Kidney glomerular epithelial cell (primary cell): ENCODE measurements at regions not wholly inside any gene's neighbourhood (a gene's known extent, or its start where the extent isn't known, plus 50 kb on each side); places are given as distances from the start of the nearest gene placed in this dataset.
A peak's percentile ranks its signal among the peaks of the same experiment; 100 is the strongest.
"Not testable (repeated sequence)": the region's sequence is repeated elsewhere in the genome, so short reads cannot be mapped to it uniquely, and the experiment has no call there.

Source experiments
- DNase-seq: peaks from one replicate; lab custom pipeline; 2025; lab: John Stamatoyannopoulos, UW

DNA sequence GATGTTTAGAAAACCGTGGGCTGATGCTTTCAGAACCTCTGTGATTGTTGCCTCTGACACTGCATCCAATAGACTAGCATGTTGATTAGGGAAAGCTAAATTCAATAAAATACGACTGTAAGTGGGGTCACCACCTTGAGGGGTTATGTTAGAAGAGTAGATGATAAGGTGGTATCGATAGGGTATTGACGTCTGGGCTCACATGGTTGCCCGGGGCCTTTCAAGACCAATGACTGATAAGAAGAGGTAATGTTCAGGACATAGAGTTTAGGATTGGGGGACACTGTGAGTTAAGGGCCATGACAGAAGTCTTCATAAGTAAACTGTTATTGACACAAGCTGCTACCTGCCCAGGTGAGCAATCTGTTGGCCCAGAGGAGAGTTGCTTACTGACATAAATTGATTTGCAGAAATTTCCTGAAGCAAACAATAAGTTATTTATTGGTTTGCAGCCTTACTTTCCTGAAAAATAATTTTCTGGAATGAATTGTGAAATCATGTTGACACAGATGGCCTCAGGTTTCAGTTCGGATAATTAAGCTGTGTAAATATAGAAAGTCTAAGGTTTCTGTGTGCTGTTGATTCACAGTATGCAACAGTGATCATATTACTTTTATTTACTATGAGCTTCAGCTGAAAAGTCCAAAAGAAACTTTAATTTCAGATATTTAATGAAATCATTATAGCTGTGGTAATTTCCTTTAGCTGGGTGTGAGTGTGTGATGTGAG lies 289.9 kb upstream of the PRSS16 start:
- DNase-seq, result not testable (repeated sequence)

GRCh38 chr6:26961236-26961635 lies 286.3 kb upstream of the PRSS16 start:
- DNase-seq, result not testable (repeated sequence)

DNA sequence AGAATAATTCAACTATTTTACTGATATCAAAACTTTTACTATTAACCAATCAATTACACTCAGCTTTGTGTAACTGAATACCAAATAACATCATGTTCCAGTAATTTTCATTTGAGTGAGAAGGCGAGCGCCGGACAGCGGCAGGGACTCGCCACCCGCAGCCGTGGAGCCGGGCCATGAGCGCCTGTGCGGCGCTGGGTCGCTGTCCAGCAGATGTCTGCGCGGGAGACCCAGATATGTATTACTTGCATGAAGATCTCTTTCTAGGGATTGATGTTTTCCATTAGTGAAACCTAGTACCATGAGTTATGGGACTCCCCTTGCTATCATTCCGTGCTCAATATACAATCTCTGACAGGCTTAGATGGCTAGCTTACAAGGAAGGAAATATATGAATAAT lies 245.1 kb upstream of the PRSS16 start:
- DNase-seq, result no peak

DNA sequence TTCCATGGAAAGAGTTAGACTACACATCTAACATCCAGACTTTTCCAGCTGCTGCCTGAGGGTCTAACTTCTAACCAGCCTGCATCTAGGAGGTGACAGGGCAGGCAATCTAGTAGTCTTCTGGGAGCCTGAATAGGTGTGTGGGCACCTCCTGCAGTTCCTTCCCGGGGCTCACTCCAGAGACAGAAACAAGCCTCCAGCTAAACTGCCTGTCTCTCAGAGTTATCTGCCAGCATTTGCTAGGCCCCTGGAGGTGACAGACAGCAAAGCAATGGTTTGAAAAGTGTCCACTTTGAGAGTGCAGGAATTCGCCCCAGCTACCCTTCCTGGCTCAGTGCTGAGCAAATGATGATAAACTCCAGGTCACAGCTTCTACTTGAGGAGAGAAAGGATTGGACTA lies 240.5 kb upstream of the PRSS16 start:
- DNase-seq, result no peak

DNA sequence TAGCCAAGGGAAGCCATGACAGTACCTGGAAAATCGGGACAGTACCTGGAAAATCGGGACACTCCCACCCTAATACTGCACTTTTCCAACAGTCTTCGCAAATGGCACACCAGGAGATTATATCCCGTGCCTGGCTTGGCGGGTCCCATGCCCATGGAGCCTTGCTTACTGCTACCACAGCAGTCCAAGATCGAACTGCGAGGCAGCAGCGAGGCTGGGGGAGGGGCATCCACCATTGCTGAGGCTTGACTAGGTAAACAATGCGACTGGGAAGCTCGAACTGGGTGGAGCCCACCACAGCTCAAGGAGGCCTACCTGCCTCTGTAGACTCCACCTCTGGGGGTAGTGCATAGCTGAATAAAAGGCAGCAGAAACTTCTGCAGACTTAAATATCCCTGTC lies 238.9 kb upstream of the PRSS16 start:
- DNase-seq, result not testable (repeated sequence)

- DNase-seq, result not testable (repeated sequence)
These were observed 233.4 kb upstream of the PRSS16 start for GRCh38 chr6:27014053-27014452.

- no peak for DNase-seq
These were observed 230.8 kb upstream of the PRSS16 start for GRCh38 chr6:27016689-27017088.

DNA sequence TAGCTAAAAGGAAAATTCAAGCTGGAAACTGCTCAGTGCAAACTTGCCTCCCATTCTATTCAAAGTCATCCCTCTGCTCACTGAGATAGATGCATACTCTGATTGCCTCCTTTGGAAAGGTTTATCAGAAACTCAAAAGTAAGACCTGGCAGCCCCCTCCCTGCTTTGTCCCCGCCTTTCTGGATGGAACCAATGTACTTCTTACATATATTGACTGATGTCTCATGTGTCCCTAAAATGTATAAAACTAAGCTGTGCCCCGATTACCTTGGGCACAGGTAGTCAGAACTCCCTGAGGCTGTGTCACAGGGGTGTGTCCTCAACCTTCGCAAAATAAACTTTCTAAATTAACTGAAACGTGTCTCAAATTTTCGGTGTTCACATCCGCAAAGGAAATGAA lies 229.1 kb upstream of the PRSS16 start:
- DNase-seq, result not testable (repeated sequence)

DNA sequence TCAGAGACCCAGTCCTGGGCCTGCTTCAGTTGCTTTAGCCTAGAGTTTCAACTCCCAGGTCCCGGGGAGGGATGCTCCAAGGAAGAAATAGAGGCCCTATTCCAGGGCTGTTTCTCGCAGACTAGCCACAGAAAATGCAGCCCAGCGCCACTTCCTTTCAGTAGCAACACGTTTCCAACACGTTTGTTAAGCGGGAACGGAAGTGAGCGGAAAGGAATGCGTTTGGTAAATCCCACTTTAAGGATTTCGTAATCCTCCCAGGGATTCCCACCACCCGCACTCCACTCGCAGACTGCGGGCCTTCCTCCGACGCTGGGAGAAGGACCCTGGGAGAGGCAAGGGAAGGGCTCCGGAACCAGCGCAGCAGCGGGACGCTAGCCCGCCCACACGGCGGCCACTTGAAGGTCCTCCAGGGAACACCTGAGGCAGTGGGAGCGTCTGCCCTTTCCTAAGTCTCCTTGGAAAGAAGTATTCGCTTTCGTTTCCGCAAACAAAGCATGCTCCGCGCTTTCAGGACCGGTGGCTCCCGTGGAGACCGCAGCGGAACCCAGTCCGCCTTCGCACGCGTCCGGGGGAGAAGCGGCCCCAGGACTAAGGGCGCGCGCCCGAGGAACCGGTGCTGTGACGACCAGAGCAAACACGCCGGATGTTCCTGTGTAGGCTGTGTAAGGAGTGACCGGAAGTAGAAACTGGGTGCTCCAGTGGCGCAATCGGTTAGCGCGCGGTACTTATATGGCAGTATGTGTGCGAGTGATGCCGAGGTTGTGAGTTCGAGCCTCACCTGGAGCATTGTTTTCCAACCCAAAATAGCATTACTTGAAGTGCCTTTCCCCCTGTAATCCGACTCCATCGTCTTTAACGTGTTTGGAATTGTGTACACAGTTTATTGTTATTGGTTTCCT lies 227.6 kb upstream of the PRSS16 start:
- peak; percentile 79 for DNase-seq

DNA sequence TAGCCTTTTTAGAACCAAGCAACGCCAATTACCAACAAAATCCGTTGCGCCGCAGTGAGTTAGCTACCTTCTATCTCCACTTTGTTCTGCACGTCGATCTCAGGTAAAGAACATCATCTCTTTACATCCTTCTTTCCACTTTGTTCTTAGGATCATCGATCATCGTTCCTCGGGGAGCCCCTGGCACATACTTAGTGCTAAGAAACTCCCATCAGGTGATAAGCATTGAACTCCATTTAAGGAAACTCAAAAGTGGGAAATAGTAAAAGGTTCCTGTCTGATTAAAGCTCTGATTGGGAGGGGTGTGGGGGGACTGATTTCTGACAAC lies 227.0 kb upstream of the PRSS16 start:
- DNase-seq, result no peak

DNA sequence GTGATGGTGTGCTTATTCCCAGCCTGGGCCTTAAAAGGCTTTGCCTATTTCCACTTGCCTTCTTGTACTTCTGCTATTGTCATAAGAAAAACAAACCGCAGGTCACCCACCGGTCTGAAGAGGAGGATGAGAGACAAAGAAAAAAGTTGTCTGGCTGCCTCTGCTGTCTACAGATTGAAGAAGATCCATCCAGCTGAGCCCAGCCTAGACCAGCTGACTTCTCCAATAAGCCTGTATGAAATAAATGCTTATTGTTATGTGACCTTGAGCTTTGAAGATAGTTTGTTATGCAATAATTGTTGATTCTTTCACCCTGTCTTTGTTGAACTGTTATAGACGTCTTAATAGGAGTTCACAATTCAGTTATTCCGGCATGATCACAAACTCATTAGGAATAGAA lies 223.8 kb upstream of the PRSS16 start:
- DNase-seq, result no peak

GRCh38 chr6:27025351-27025750 lies 222.2 kb upstream of the PRSS16 start:
- peak; percentile 41 for DNase-seq

DNA sequence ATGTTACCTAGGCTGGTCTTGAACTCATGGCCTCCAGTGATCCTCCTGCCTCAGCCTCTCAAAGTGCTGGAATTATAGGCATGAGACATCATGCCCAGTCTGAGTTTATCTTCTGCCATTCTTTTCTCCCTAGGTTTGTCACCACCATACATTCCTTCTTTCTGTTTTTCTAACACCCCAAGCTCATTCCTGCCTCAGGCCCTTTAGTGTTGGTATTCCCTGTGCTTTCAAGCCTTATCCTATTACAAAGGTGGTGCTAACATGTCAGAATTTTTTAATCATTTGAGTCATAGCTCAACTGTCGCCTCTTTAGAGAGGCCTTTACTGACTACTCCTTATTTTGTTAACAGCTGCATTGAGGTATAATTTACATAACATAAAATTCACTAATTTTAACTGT lies 221.1 kb upstream of the PRSS16 start:
- no peak for DNase-seq

DNA sequence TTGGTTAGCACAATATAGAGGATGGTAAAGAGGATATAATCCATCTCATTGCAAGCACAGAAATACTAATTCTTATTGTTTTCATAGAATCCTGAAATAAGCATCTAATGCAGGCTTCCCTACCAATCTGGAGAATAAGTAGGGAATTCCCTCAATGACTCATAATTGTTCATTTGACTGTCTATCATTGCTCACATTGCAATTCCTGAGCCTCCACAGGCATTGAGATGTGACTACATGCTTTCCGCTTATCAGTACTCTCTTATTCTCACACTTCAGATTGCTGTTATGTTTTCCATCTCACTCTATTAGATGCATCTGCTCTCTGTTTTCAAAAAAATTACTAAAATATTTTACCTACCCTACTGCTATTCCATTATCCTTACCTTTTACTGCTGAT lies 216.2 kb upstream of the PRSS16 start:
- peak; percentile 83 for DNase-seq

DNA sequence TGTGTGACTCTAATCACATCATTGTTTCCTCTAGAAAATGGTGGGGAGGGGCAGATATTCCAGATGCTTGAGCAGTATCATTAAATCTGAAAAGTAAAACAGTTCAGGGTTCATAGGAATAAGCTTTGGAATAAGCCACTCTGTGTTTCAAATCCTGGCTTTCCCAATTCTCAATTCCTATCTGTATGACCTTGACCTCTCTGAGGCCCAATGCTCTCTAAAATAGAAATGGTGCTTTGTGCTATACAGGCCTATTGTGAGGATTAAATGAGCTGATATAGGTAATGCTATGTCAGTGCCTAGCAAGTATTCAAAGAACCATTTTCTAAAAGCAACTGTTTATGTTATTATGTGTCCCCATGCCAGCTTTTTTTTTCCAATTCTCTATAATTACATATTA lies 209.0 kb upstream of the PRSS16 start:
- DNase-seq, result no peak

DNA sequence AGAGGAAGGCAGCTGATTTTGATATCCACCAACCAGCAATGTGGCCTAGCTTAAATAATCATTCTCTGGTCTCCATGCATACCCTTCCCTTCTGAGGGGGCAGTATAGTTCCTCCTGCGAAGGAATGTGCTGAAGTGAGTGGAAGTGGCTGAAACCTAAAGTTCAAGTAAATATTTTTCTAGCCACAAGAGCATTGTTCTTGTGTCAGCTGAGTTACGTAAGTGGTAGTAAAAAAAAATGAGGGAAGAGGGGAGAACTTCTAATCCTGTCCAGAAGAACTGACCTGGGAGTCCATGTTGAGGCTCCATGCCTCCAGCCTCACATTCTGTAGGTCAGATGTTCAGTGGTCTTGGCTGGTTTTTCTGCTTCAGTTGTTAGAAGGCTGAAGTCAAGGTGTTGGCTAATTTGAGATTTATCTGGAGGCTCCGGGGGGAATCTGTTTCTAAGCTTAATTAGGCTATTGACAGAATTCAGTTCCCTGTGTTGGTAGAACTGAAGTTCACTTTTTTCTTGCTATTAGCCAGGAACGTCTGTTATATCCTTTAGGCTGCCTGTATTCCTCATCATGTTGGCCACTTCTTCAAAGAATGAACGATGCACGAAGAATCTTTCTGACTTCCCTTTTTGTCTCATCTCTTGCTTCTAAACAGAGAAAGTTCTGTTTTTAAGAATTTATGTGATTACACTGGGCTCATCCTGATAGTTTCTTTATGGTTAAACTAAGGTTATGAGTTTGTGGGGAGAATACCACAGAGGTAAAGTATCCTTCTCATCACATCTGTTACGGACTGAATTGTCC lies 207.1 kb upstream of the PRSS16 start:
- peak; percentile 47 for DNase-seq

DNA sequence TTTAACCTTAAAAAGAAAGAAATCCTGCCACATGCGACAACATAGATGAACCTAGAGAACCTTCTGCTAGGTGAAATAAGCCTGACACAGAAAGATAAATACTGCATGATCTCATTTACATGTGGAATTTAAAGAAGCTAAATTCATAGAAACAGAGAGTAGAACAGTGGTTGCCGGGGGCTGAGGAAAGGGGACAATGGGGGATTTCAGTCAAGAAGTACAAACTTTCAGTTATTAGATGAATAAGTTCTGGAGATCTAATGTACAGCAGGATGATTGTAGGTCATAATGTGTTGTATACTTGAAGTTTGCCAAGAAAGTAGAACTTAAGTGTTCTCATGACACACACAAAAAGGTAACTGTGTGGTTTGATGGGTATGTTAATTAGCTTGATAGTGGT lies 204.3 kb upstream of the PRSS16 start:
- DNase-seq, result no peak

GRCh38 chr6:27045131-27045530 lies 202.4 kb upstream of the PRSS16 start:
- not testable (repeated sequence) for DNase-seq

DNA sequence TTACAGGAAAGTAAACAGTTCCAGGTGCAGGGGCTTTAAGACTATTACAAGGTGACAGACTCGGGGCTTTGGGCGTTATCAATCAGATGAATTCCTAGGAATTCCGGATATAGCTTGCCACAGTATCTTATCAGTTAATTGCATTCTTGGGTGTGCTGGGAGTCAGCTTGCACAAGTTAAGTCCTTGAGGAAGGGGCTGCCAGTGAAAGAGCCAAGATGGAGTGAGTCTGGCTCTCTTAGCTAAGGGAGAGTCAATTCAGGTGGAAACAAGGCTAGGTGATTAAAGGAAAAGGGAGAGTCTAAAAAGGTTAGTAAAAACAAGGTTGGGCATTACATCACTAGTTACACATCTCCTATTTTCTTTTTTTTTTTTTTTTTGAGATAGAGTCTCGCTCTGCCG lies 199.8 kb upstream of the PRSS16 start:
- DNase-seq, result not testable (repeated sequence)

DNA sequence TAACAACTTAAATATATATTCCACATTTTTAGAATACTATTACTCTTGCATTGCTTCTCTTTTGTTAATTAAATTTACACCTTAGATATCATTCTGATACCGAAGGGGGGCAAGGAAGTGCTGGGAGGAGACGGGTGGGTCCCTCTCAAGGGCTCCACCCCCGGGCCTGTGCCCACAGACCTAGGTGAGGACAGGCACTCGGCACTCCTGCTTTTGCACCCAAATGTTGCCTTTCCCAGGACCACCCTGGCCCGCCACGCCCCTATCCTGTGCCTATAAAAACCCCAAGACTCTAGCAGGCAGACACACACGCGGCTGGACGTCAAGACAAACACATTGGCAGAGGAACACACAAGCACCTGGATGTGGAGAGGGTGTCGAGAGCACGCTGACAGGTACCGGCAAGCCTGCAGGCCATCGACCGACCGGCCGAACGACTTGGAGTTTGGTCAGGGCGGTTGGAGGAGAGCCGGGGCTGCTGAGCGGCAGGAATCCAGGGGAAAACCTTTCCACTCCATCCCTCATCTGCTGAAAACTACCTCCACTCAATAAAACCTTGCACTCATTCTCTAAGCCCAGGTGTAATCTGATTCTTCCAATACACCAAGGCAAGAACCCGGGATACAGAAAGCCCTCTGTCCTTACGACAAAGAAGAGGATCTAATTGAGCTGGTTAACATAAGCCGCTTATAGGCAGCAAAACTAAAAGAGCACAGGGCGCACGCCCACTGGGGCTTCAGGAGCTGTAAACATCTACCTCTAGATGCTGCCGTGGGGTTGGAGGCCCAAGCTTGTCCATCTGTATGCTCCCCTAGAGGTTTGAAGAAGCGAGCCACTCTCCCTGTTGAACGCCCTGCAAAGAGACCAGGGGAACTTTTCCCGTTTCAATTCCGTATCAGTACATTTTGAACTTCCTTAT lies 197.4 kb upstream of the PRSS16 start:
- no peak for DNase-seq

GRCh38 chr6:27052082-27052730 lies 195.3 kb upstream of the PRSS16 start:
- peak; percentile 42 for DNase-seq
